Body of pancreas (tissue), 4 donors: ENCODE measurements at regions not wholly inside any gene's neighbourhood (a gene's known extent, or its start where the extent isn't known, plus 50 kb on each side); places are given as distances from the start of the nearest gene placed in this dataset.

Source experiments
- ATAC-seq: fragments of 150-250 bp; one replicate; pipeline ENCODE4 v1.9.1; 2016
- DNase-seq, 4 donors: peaks; one replicate each; pipeline ENCODE4 v3.0.0-alpha.2; 2019
- H3K27ac ChIP-seq, 4 donors: fragments of 200-600 bp; sonication (generic); 1 replicate in 3 of 4; 2 replicates in 1 of 4; pipeline versions ENCODE4 v1.5.1 to v1.6.1; 2016 to 2019; ENCODE audit warnings: mild to moderate bottlenecking in 1 of 4, mixed read lengths in 1 of 4, moderate library complexity in 1 of 4
- H3K27me3 ChIP-seq, 2 donors: fragments of 200-600 bp; sonication (generic); one replicate each; pipeline ENCODE4 v1.6.0; 2016; ENCODE audit warnings: mild to moderate bottlenecking in 1 of 2
- H3K36me3 ChIP-seq, 2 donors: fragments of 200-600 bp; sonication (generic); replicated peaks in 1 of 2; 2 replicates each; pipeline ENCODE4 v1.5.1; 2016; ENCODE audit warnings: low read depth in 2 of 2; ENCODE audit not compliant: insufficient read depth in 1 of 2
- H3K4me1 ChIP-seq: fragments of 200-600 bp; sonication (generic); one replicate; pipeline ENCODE4 v1.6.0; 2016
- H3K4me3 ChIP-seq, 2 donors: fragments of 200-600 bp; sonication (generic); 1 replicate in 1 of 2; 2 replicates in 1 of 2; pipeline ENCODE4 v1.5.1; 2016 to 2019
- H3K9me3 ChIP-seq, 3 donors: fragments of 200-600 bp; sonication (generic); 1 replicate in 2 of 3; 2 replicates in 1 of 3; pipeline ENCODE4 v1.5.1; 2016
- POLR2A ChIP-seq, 3 donors: fragments of 450-650 bp; IDR thresholded peaks; one replicate each; pipeline ENCODE4 v1.6.1; 2016; ENCODE audit warnings: antibody characterized with exemption in 3 of 3, mild to moderate bottlenecking in 2 of 3
- WGBS, 2 donors: methylation state at CpG; one replicate each; pipeline ENCODE4 v1.1.5; 2017; 5-methylcytosine and 5-hydroxymethylcytosine counted together
- intact Hi-C: fragments of 100-400 bp; cut with DNase I; formaldehyde crosslinking; loops from one replicate; pipeline ENCODE4 v1.15.1; 2023
- TF ChIP-seq, protein P1 (sequence below), 7 experiments: fragments of 450-650 bp in 4 of 7; fragments of 200-600 bp in 3 of 7; sonication (generic) in 3 of 7; IDR thresholded peaks; one replicate each; pipeline ENCODE4 v1.5.1; 2016 to 2019; ENCODE audit warnings: antibody characterized with exemption in 7 of 7

- intact Hi-C loops: no loop called here
- 80 to 97% methylated on average over 1 of the region's 1 CpG for WGBS, 2 donors
- TF ChIP-seq, protein P1, sequence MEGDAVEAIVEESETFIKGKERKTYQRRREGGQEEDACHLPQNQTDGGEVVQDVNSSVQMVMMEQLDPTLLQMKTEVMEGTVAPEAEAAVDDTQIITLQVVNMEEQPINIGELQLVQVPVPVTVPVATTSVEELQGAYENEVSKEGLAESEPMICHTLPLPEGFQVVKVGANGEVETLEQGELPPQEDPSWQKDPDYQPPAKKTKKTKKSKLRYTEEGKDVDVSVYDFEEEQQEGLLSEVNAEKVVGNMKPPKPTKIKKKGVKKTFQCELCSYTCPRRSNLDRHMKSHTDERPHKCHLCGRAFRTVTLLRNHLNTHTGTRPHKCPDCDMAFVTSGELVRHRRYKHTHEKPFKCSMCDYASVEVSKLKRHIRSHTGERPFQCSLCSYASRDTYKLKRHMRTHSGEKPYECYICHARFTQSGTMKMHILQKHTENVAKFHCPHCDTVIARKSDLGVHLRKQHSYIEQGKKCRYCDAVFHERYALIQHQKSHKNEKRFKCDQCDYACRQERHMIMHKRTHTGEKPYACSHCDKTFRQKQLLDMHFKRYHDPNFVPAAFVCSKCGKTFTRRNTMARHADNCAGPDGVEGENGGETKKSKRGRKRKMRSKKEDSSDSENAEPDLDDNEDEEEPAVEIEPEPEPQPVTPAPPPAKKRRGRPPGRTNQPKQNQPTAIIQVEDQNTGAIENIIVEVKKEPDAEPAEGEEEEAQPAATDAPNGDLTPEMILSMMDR (IDR thresholded peaks at IDR 0.05): no peak
- TF ChIP-seq POLR2A (IDR thresholded peaks at IDR 0.05): no peak
- H3K27me3 ChIP-seq: no peaks in the 10 kb centered on the region
- H3K27ac ChIP-seq: no peak overlapping the region
- H3K4me1 ChIP-seq: peaks cover 4% of the 10 kb centered on the region
- no peak for ATAC-seq
- no peak for DNase-seq
- H3K4me3 ChIP-seq: no peak overlapping the region
- H3K9me3 ChIP-seq: no peaks in the 10 kb centered on the region
- H3K36me3 ChIP-seq: no peaks in the 10 kb centered on the region
Observed at GRCh38 chr10:88125766-88126165, 262.3 kb downstream of the PTEN start.

DNA sequence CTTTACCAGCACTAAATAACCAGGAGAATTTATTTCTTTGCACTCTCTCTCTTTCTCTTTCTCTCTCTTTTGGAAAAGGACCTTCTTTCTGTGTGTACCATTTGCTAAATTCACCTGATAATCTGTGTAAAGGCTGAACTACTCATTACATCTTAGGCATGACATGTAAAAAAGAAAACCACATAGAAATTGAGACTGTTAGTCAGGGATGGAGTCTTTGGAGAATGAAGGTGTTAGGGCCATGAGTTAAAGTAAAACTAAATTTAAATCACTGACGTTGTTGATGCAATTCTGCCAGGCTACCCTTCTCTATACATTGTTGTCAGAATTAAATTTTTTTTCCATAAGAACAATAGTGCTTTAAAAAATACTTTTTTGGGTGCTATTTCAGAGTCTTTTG lies 263.3 kb downstream of the PTEN start:
- DNase-seq (no peak), ATAC-seq (no peak)
- Histone ChIP-seq H3K27me3 (no peaks in the 10 kb centered on the region), H3K4me3 (no peak overlapping the region), H3K36me3 (no peaks in the 10 kb centered on the region), H3K9me3 (no peaks in the 10 kb centered on the region), H3K27ac (no peak overlapping the region), H3K4me1 (peaks cover 11% of the 10 kb centered on the region)
- TF ChIP-seq, protein P1 (IDR thresholded peaks at IDR 0.05): no peak
- TF ChIP-seq POLR2A (IDR thresholded peaks at IDR 0.05): no peak
- 85 to 100% methylated on average over 1 of the region's 1 CpG for WGBS, 2 donors
- intact Hi-C loops: no loop called here

- H3K4me1 ChIP-seq: peaks cover 17% of the 10 kb centered on the region
- no peaks in the 10 kb centered on the region for H3K27me3 ChIP-seq
- no peaks in the 10 kb centered on the region for H3K9me3 ChIP-seq
- H3K27ac ChIP-seq: no peak overlapping the region
- intact Hi-C loops: no loop called here
- no peak for DNase-seq
- no peaks in the 10 kb centered on the region for H3K36me3 ChIP-seq
- H3K4me3 ChIP-seq: no peak overlapping the region
- TF ChIP-seq POLR2A (IDR thresholded peaks at IDR 0.05): no peak
- TF ChIP-seq, protein P1 (IDR thresholded peaks at IDR 0.05): no peak
- 57 to 77% methylated on average over 2 of the region's 2 CpGs for WGBS, 2 donors
- no peak for ATAC-seq
Observed at GRCh38 chr10:88127269-88127668, 263.8 kb downstream of the PTEN start.

DNA sequence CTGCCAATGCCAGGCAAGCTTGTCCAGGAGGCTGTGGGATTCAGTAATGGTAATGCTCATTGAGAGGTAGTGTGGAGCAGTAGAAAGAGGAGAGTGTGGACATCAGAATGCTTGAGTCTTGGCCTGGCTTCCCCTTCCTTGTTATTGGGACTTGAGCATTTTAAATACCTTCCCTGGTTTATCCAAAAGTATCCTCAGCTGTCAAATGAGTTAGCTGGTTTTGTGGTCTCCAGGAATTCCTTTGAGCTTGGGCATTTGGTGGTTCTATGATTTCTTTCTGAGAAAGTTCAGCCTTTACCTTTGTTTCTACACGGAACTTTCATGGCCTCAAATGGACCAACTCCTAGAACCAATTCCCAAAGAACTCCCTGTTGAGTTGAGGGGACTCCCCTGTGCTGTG lies 264.3 kb downstream of the PTEN start:
- Histone ChIP-seq H3K36me3 (no peaks in the 10 kb centered on the region), H3K27me3 (no peaks in the 10 kb centered on the region), H3K9me3 (no peaks in the 10 kb centered on the region), H3K4me1 (peaks cover 18% of the 10 kb centered on the region), H3K27ac (no peak overlapping the region), H3K4me3 (no peak overlapping the region)
- no peak for DNase-seq
- TF ChIP-seq, protein P1 (IDR thresholded peaks at IDR 0.05): no peak
- no peak for TF ChIP-seq POLR2A (IDR thresholded peaks at IDR 0.05)
- WGBS, 2 donors: 91 to 95% methylated on average over 1 of the region's 1 CpG
- intact Hi-C loops: no loop called here
- no peak for ATAC-seq

GRCh38 chr10:88129013-88129412 lies 265.6 kb downstream of the PTEN start:
- no peak overlapping the region for H3K4me3 ChIP-seq
- 98 to 100% methylated on average over 2 of the region's 2 CpGs for WGBS, 2 donors
- H3K27me3 ChIP-seq: no peaks in the 10 kb centered on the region
- H3K4me1 ChIP-seq: peaks cover 18% of the 10 kb centered on the region
- TF ChIP-seq, protein P1 (IDR thresholded peaks at IDR 0.05): no peak
- H3K27ac ChIP-seq: no peak overlapping the region
- intact Hi-C loops: no loop called here
- H3K9me3 ChIP-seq: no peaks in the 10 kb centered on the region
- no peaks in the 10 kb centered on the region for H3K36me3 ChIP-seq
- ATAC-seq (no peak), DNase-seq (no peak)
